ENCODE measurements at regions not wholly inside any gene's neighbourhood (a gene's known extent, or its start where the extent isn't known, plus 50 kb on each side); places are given as distances from the start of the nearest gene placed in this dataset.

DNA sequence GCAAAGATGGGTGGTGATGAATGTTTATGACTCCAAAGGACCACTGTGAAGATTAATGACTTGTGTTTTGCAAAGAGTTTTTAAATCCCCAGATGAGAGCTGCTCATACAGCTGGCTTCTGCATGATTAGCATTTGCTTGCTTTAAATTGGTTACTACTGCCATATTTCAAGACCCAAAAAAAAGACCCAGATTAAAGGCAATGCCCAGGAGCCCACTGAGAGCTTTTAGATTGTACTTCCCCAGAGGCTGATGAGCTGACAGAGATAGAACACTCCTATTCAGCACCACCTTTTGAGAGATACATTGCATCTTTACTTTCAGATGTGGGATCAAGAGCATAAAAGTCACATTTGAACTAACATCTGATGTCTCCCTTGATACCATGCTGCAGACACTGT, 142.0 kb downstream of the HNRNPD start:
- no peak for TF ChIP-seq CTCF (IDR thresholded peaks at IDR 0.05 in 8 of 11, conservative IDR thresholded peaks at IDR 0.05 in 3 of 11)
- TF ChIP-seq POLR2A (IDR thresholded peaks at IDR 0.05) = no peak
- TF ChIP-seq POLR2AphosphoS5 (IDR thresholded peaks at IDR 0.05) = no peak

Data from spleen (tissue), 7 donors.